ENCODE measurements at regions not wholly inside any gene's neighbourhood (a gene's known extent, or its start where the extent isn't known, plus 50 kb on each side); places are given as distances from the start of the nearest gene placed in this dataset.

GRCh38 chr2:60368456-60368855, 185.0 kb downstream of the BCL11A start:
- TF ChIP-seq CTCF (IDR thresholded peaks at IDR 0.05) (no peak), POLR2A (IDR thresholded peaks at IDR 0.05) (no peak)

Measured in Peyer's patch (tissue), 4 donors.